GM12878 (cell line): ENCODE measurements at regions not wholly inside any gene's neighbourhood (a gene's known extent, or its start where the extent isn't known, plus 50 kb on each side); places are given as distances from the start of the nearest gene placed in this dataset.

ENCODE experiments used
- CTCF ChIP-seq, 3 experiments: IDR thresholded peaks in 2 of 3; conservative IDR thresholded peaks in 1 of 3; 2 replicates each; pipeline ENCODE4 v1.5.1; 2011; ENCODE audit warnings: low read depth in 3 of 3, low read length in 3 of 3, mild to moderate bottlenecking in 3 of 3, control low read depth in 2 of 3, moderate library complexity in 2 of 3, inconsistent platforms in 1 of 3, mixed read lengths in 1 of 3; ENCODE audit not compliant: control insufficient read depth in 2 of 3, insufficient read depth in 1 of 3; ENCODE audit errors: extremely low read depth in 1 of 3
- FOS ChIP-seq: IDR thresholded peaks from 3 replicates; pipeline ENCODE4 v1.6.1; 2011; ENCODE audit warnings: borderline replicate concordance; ENCODE audit not compliant: insufficient read length; ENCODE audit errors: extremely low read depth
- SIN3A ChIP-seq: IDR thresholded peaks from 2 replicates; pipeline ENCODE4 v1.6.1; 2012; ENCODE audit warnings: low read depth, low read length, improper control_type of control experiment
- YY1 ChIP-seq: IDR thresholded peaks from 2 replicates; pipeline ENCODE4 v1.6.1; 2011; ENCODE audit warnings: low read depth, mild to moderate bottlenecking, low read length

GRCh38 chr12:107519906-107520859, 165.4 kb upstream of the PWP1 start:
- TF ChIP-seq FOS (no peak), CTCF (IDR thresholded peaks at IDR 0.05 in 2 of 3, conservative IDR thresholded peaks at IDR 0.05 in 1 of 3; ENCODE audit: control insufficient read depth in 2 of 3, extremely low read depth in 1 of 3, insufficient read depth in 1 of 3, low read depth in 3 of 3, low read length in 3 of 3) (no peak), SIN3A (no peak), YY1 (no peak)
